ENCODE measurements at regions not wholly inside any gene's neighbourhood (a gene's known extent, or its start where the extent isn't known, plus 50 kb on each side); places are given as distances from the start of the nearest gene placed in this dataset.

- TF ChIP-seq CTCF (optimal IDR thresholded peaks at IDR 0.05 in 1 of 3, IDR thresholded peaks at IDR 0.05 in 1 of 3, conservative IDR thresholded peaks at IDR 0.05 in 1 of 3; ENCODE audit: extremely low read depth in 1 of 3, insufficient read depth in 2 of 3, low read length in 3 of 3) (no peak), EZH2 (IDR thresholded peaks at IDR 0.05; ENCODE audit: low read length) (no peak)
These were observed 180.5 kb upstream of the SFSWAP start for GRCh38 chr12:131530422-131530821.

Measured in keratinocyte (primary cell).